Gastrocnemius medialis (tissue), 4 donors: ENCODE measurements at regions not wholly inside any gene's neighbourhood (a gene's known extent, or its start where the extent isn't known, plus 50 kb on each side); places are given as distances from the start of the nearest gene placed in this dataset.

Source experiments
- POLR2A ChIP-seq, 2 donors: fragments of 450-650 bp; IDR thresholded peaks; one replicate each; pipeline ENCODE4 v1.6.1; 2017; ENCODE audit warnings: antibody characterized with exemption in 2 of 2, mild to moderate bottlenecking in 2 of 2, moderate library complexity in 2 of 2
- TF ChIP-seq, protein P1 (sequence below), 5 experiments: fragments of 450-650 bp in 3 of 5; fragments of 200-600 bp in 2 of 5; sonication (generic) in 2 of 5; IDR thresholded peaks in 4 of 5; conservative IDR thresholded peaks in 1 of 5; 1 replicate in 4 of 5; 2 replicates in 1 of 5; pipeline ENCODE4 v1.5.1; 2016 to 2019; ENCODE audit warnings: antibody characterized with exemption in 5 of 5, mild to moderate bottlenecking in 3 of 5, moderate library complexity in 3 of 5

DNA sequence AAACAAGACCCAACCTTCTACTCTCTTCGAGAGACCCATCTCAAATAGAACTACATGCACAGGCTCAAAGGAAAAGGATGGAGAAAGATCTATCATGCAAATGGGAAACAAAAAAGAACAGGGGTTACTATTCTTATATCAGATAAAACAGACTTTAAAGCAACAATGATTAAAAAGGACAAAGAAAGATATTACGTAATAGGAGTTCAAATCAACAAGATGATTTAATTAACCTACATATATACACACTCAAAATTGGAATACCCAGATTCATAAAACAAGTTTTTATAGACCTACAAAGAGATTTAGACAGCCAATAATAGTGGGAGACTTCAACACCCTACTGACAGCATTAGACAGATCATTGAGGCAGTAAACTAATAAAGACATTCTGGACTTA is 536.6 kb upstream of the RAG2 start:
- TF ChIP-seq, protein P1, sequence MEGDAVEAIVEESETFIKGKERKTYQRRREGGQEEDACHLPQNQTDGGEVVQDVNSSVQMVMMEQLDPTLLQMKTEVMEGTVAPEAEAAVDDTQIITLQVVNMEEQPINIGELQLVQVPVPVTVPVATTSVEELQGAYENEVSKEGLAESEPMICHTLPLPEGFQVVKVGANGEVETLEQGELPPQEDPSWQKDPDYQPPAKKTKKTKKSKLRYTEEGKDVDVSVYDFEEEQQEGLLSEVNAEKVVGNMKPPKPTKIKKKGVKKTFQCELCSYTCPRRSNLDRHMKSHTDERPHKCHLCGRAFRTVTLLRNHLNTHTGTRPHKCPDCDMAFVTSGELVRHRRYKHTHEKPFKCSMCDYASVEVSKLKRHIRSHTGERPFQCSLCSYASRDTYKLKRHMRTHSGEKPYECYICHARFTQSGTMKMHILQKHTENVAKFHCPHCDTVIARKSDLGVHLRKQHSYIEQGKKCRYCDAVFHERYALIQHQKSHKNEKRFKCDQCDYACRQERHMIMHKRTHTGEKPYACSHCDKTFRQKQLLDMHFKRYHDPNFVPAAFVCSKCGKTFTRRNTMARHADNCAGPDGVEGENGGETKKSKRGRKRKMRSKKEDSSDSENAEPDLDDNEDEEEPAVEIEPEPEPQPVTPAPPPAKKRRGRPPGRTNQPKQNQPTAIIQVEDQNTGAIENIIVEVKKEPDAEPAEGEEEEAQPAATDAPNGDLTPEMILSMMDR (IDR thresholded peaks at IDR 0.05 in 4 of 5, conservative IDR thresholded peaks at IDR 0.05 in 1 of 5) = no peak
- TF ChIP-seq POLR2A (IDR thresholded peaks at IDR 0.05) = no peak
